Mesenchymal stem cell (in vitro differentiated cells and primary cell): ENCODE measurements at regions not wholly inside any gene's neighbourhood (a gene's known extent, or its start where the extent isn't known, plus 50 kb on each side); places are given as distances from the start of the nearest gene placed in this dataset.

ENCODE experiments used
- DNase-seq: peaks from one replicate; pipeline ENCODE4 v3.0.0-alpha.2; 2013
- H2AFZ ChIP-seq: one replicate; pipeline ENCODE4 v1.6.1; 2013; ENCODE audit warnings: low read depth, mild to moderate bottlenecking, control low read depth, inconsistent platforms, low read length, moderate library complexity
- H2AK5ac ChIP-seq: 2 replicates; pipeline ENCODE4 v1.6.1; 2013; ENCODE audit warnings: low read length, moderate library complexity, mild to moderate bottlenecking, inconsistent platforms; ENCODE audit not compliant: severe bottlenecking
- H2BK120ac ChIP-seq: one replicate; pipeline ENCODE4 v1.6.1; 2013; ENCODE audit warnings: low read depth, mild to moderate bottlenecking, inconsistent platforms, low read length, moderate library complexity
- H2BK12ac ChIP-seq, 2 experiments: one replicate each; pipeline ENCODE4 v1.6.1; 2013; ENCODE audit warnings: inconsistent platforms in 2 of 2, low read length in 2 of 2, mild to moderate bottlenecking in 2 of 2, moderate library complexity in 2 of 2, control low read depth in 1 of 2
- H2BK15ac ChIP-seq: one replicate; pipeline ENCODE4 v1.6.1; 2013; ENCODE audit warnings: mild to moderate bottlenecking, low read depth, inconsistent platforms; ENCODE audit not compliant: poor library complexity, severe bottlenecking
- H2BK5ac ChIP-seq: 2 replicates; pipeline ENCODE4 v1.6.1; 2013; ENCODE audit warnings: low read depth, mild to moderate bottlenecking, low read length, control low read depth, inconsistent platforms; ENCODE audit not compliant: poor library complexity, severe bottlenecking
- H3K14ac ChIP-seq, 2 experiments: one replicate each; pipeline ENCODE4 v1.6.1; 2013; ENCODE audit warnings: inconsistent platforms in 2 of 2, low read length in 2 of 2, control low read depth in 1 of 2, mild to moderate bottlenecking in 1 of 2, moderate library complexity in 1 of 2
- H3K18ac ChIP-seq, 2 experiments: one replicate each; pipeline ENCODE4 v1.6.1; 2013; ENCODE audit warnings: inconsistent platforms in 2 of 2, low read length in 2 of 2, control low read depth in 1 of 2, low read depth in 1 of 2, mild to moderate bottlenecking in 1 of 2
- H3K23ac ChIP-seq, 2 experiments: one replicate each; pipeline ENCODE4 v1.6.1; 2013; ENCODE audit warnings: inconsistent platforms in 2 of 2, low read length in 2 of 2, mild to moderate bottlenecking in 2 of 2, moderate library complexity in 2 of 2, control low read depth in 1 of 2
- H3K27ac ChIP-seq: 2 replicates; pipeline ENCODE4 v1.5.1; 2013; ENCODE audit warnings: mild to moderate bottlenecking, moderate library complexity, low read length, control low read depth, inconsistent platforms; ENCODE audit not compliant: poor library complexity, severe bottlenecking
- H3K27me3 ChIP-seq, 2 experiments: 2 replicates each; pipeline versions ENCODE4 v1.6.1 to v1.7.0; 2013; ENCODE audit warnings: low read length in 2 of 2, mild to moderate bottlenecking in 2 of 2, moderate library complexity in 2 of 2, control low read depth in 1 of 2, inconsistent platforms in 1 of 2; ENCODE audit not compliant: control insufficient read depth in 1 of 2, insufficient read depth in 1 of 2
- H3K36me3 ChIP-seq, 2 experiments: 2 replicates each; pipeline versions ENCODE4 v1.6.1 to v1.7.0; 2013; ENCODE audit warnings: low read length in 2 of 2, control low read depth in 1 of 2, inconsistent platforms in 1 of 2, low read depth in 1 of 2, mild to moderate bottlenecking in 1 of 2; ENCODE audit not compliant: insufficient read depth in 2 of 2, control insufficient read depth in 1 of 2
- H3K4ac ChIP-seq, 2 experiments: one replicate each; pipeline ENCODE4 v1.6.1; 2013; ENCODE audit warnings: inconsistent platforms in 2 of 2, low read length in 2 of 2, mild to moderate bottlenecking in 2 of 2, moderate library complexity in 2 of 2, control low read depth in 1 of 2, low read depth in 1 of 2
- H3K4me1 ChIP-seq: 2 replicates; pipeline ENCODE4 v1.6.1; 2013; ENCODE audit warnings: low read depth, low read length, control low read depth; ENCODE audit not compliant: control insufficient read depth, insufficient read depth
- H3K4me2 ChIP-seq: 2 replicates; pipeline ENCODE4 v1.6.1; 2013; ENCODE audit warnings: low read length, mild to moderate bottlenecking, inconsistent platforms; ENCODE audit not compliant: poor library complexity, severe bottlenecking
- H3K4me3 ChIP-seq, 2 experiments: 2 replicates each; pipeline versions ENCODE4 v1.5.1 to v1.7.0; 2013; ENCODE audit warnings: low read length in 2 of 2, mild to moderate bottlenecking in 2 of 2, control low read depth in 1 of 2, low read depth in 1 of 2; ENCODE audit not compliant: insufficient read depth in 1 of 2
- H3K79me1 ChIP-seq: replicated peaks from 2 replicates; pipeline ENCODE4 v1.6.1; 2013; ENCODE audit warnings: mild to moderate bottlenecking, control low read depth, low read length, inconsistent platforms; ENCODE audit not compliant: poor library complexity, severe bottlenecking
- H3K9ac ChIP-seq: 2 replicates; pipeline ENCODE4 v1.7.0; 2013; ENCODE audit warnings: mild to moderate bottlenecking, low read length, moderate library complexity
- H3K9me3 ChIP-seq: 2 replicates; pipeline ENCODE4 v1.7.0; 2013; ENCODE audit warnings: mild to moderate bottlenecking, low read length; ENCODE audit not compliant: control insufficient read depth
- H4K8ac ChIP-seq: one replicate; pipeline ENCODE4 v1.6.1; 2013; ENCODE audit warnings: inconsistent platforms, mild to moderate bottlenecking, low read length, moderate library complexity
- H4K91ac ChIP-seq: one replicate; pipeline ENCODE4 v1.6.1; 2013; ENCODE audit warnings: mild to moderate bottlenecking, low read length, inconsistent platforms
- WGBS: methylation state at CpG from one replicate; pipeline ENCODE4 v1.1.7; 2013; ENCODE audit warnings: mixed read lengths; 5-methylcytosine and 5-hydroxymethylcytosine counted together

- no peak overlapping the region for H2BK15ac ChIP-seq
- H3K4me2 ChIP-seq: no peak overlapping the region
- 42% methylated on average over 1 of the region's 2 CpGs for WGBS
- H3K14ac ChIP-seq: no peak overlapping the region
- no peaks in the 10 kb centered on the region for H3K9me3 ChIP-seq
- no peak overlapping the region for H2BK12ac ChIP-seq
- no peak overlapping the region for H2BK5ac ChIP-seq
- no peak overlapping the region for H2AFZ ChIP-seq
- no peaks in the 10 kb centered on the region for H3K79me1 ChIP-seq
- no peak overlapping the region for H3K27ac ChIP-seq
- no peak overlapping the region for H4K8ac ChIP-seq
- H3K4me3 ChIP-seq: no peak overlapping the region
- no peak overlapping the region for H2BK120ac ChIP-seq
- H3K23ac ChIP-seq: no peak overlapping the region
- H3K4me1 ChIP-seq: no peaks in the 10 kb centered on the region
- H3K27me3 ChIP-seq: no peaks in the 10 kb centered on the region
- H3K18ac ChIP-seq: no peak overlapping the region
- H2AK5ac ChIP-seq: no peak overlapping the region
- peak; percentile 15 for DNase-seq
- H3K4ac ChIP-seq: no peak overlapping the region
- H4K91ac ChIP-seq: no peak overlapping the region
- H3K36me3 ChIP-seq: no peaks in the 10 kb centered on the region
- H3K9ac ChIP-seq: no peak overlapping the region
These were observed 112.2 kb upstream of the HGF start for GRCh38 chr7:81882086-81882485.

- WGBS: 100% methylated on average over 1 of the region's 3 CpGs
- H2BK5ac ChIP-seq: no peak overlapping the region
These were observed 108.0 kb upstream of the HGF start for GRCh38 chr7:81877890-81878289.

GRCh38 chr7:81873559-81873958 lies 103.7 kb upstream of the HGF start:
- no peak for DNase-seq
- H4K91ac ChIP-seq: no peak overlapping the region
- no peak overlapping the region for H3K4me3 ChIP-seq
- no peaks in the 10 kb centered on the region for H3K36me3 ChIP-seq
- H3K18ac ChIP-seq: no peak overlapping the region
- H3K27ac ChIP-seq: no peak overlapping the region
- H2BK15ac ChIP-seq: no peak overlapping the region
- no peaks in the 10 kb centered on the region for H3K9me3 ChIP-seq
- H3K9ac ChIP-seq: no peak overlapping the region
- H2AK5ac ChIP-seq: no peak overlapping the region
- H2BK120ac ChIP-seq: no peak overlapping the region
- no CpG with 5 or more reads among the region's 3 CpGs for WGBS
- H2BK5ac ChIP-seq: no peak overlapping the region
- no peak overlapping the region for H2BK12ac ChIP-seq
- no peaks in the 10 kb centered on the region for H3K79me1 ChIP-seq
- no peak overlapping the region for H3K4me2 ChIP-seq
- no peaks in the 10 kb centered on the region for H3K4me1 ChIP-seq
- no peak overlapping the region for H4K8ac ChIP-seq
- no peak overlapping the region for H3K23ac ChIP-seq
- no peak overlapping the region for H3K4ac ChIP-seq
- no peak overlapping the region for H3K14ac ChIP-seq
- no peak overlapping the region for H2AFZ ChIP-seq
- no peaks in the 10 kb centered on the region for H3K27me3 ChIP-seq

More at GRCh38 chr7:81877890-81878289, 108.0 kb upstream of the HGF start:
- Histone ChIP-seq H3K4me3 (no peak overlapping the region), H4K8ac (no peak overlapping the region), H3K9ac (no peak overlapping the region), H2BK12ac (no peak overlapping the region), H3K4me1 (no peaks in the 10 kb centered on the region), H3K79me1 (no peaks in the 10 kb centered on the region), H3K27me3 (no peaks in the 10 kb centered on the region), H3K4me2 (no peak overlapping the region), H2AK5ac (no peak overlapping the region), H4K91ac (no peak overlapping the region), H2BK120ac (no peak overlapping the region), H3K14ac (no peak overlapping the region), H2BK15ac (no peak overlapping the region), H3K18ac (no peak overlapping the region), H3K9me3 (no peaks in the 10 kb centered on the region), H3K4ac (no peak overlapping the region), H2AFZ (no peak overlapping the region), H3K36me3 (no peaks in the 10 kb centered on the region), H3K23ac (no peak overlapping the region), H3K27ac (no peak overlapping the region)
- no peak for DNase-seq

GRCh38 chr7:81871606-81872265 lies 101.9 kb upstream of the HGF start:
- Histone ChIP-seq H3K23ac (no peak overlapping the region), H2AK5ac (no peak overlapping the region)
- WGBS: 94% methylated on average over 6 of the region's 6 CpGs

More at GRCh38 chr7:81871606-81872265, 101.9 kb upstream of the HGF start:
- Histone ChIP-seq H2BK120ac (no peak overlapping the region), H3K79me1 (no peaks in the 10 kb centered on the region), H2AFZ (no peak overlapping the region), H3K4me1 (no peaks in the 10 kb centered on the region), H2BK12ac (no peak overlapping the region), H3K9me3 (no peaks in the 10 kb centered on the region), H3K36me3 (no peaks in the 10 kb centered on the region), H4K91ac (no peak overlapping the region), H3K27ac (no peak overlapping the region), H3K4me3 (peak overlapping the region in 1 of 2 experiments; percentile 9), H2BK15ac (no peak overlapping the region), H3K4ac (no peak overlapping the region), H3K4me2 (no peak overlapping the region), H3K9ac (no peak overlapping the region), H3K27me3 (no peaks in the 10 kb centered on the region), H3K18ac (no peak overlapping the region), H2BK5ac (no peak overlapping the region), H3K14ac (no peak overlapping the region), H4K8ac (no peak overlapping the region)
- no peak for DNase-seq
